D341Med (cell line): ENCODE measurements at regions not wholly inside any gene's neighbourhood (a gene's known extent, or its start where the extent isn't known, plus 50 kb on each side); places are given as distances from the start of the nearest gene placed in this dataset.
"Not testable (repeated sequence)": the region's sequence is repeated elsewhere in the genome, so short reads cannot be mapped to it uniquely, and the experiment has no call there.

Experiments
- DNase-seq: peaks from one replicate; pipeline ENCODE4 v3.0.0; 2012; ENCODE audit warnings: low spot score

- no peak for DNase-seq
Measured at GRCh38 chr2:53610260-53610659, 157.3 kb upstream of the CHAC2 start.

DNA sequence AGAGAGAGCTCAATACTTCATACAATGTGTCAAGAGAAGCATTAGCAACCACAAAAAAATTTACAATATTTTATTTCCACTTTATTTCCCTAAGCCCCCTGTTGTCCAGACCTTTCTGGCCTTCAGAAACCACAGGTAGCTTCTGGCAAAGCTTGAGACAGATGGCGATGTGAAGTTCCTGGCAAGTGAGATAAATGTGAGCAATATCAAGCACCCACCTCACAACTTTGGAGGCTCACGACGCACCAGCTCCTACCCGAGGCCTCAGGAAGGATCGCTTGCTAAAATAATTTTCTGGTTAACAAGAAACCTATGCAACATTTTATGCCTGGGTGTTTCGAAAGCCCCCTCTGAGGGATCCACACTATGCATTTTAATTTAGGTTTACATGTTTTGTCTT, 158.1 kb upstream of the CHAC2 start:
- DNase-seq: no peak

DNA sequence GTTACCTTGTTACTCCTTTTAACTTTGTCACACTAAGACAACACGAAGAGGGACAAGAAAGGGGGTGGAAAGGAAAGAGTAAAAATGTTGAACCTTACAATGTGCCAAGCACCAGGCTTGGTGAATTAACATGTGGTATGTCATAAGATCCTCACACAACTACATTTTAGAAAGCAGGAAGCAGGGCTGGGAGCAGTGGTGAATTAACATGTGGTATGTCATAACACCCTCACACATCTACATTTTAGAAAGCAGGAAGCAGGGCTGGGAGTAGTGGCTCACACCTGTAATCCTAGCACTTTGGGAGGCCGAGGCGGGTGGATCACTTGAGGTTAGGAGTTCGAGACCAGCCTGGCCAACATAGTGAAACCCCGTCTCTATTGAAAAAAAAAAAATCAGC, 159.3 kb upstream of the CHAC2 start:
- no peak for DNase-seq

DNA sequence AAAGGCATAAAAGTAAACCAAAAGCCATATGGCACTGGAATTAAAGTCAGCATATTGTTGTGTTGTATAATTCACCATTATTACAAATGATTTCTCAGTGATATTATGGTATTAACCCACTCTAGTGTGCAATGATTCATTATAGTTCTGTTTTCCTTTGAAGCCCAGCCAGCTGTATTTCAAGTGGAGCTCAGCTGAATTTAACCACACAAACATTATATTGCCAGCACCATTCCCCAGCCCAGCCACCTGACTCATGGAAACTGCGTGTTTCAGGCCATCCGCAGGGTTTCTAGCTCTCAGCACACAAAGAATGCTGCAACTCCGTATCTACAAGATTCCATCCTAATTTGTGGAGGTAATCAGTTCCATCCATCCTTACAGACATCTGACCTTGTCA, 166.8 kb upstream of the CHAC2 start:
- no peak for DNase-seq

GRCh38 chr2:53586733-53587612, 180.6 kb upstream of the CHAC2 start:
- DNase-seq: not testable (repeated sequence)

- no peak for DNase-seq
Measured at GRCh38 chr2:53584986-53585385, 182.6 kb upstream of the CHAC2 start.

DNA sequence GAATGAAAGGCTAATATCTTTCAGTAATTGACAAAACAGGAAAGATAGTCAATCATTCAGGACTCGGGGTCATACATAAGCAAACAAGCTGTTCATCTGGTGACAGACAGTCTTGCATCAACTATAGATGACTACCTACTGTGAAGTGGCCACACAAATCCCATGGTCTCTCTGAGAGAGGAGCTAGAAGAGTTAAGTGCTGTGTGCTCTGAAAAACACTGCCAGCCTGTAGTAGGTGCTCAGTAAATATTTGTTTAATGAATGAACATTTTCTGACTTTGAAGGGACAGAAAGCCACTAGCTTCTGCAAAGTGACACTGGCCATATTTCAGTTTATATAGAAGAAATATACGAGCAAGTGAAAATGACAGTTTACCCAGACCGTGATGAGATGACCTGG, 184.0 kb upstream of the CHAC2 start:
- DNase-seq: no peak

GRCh38 chr2:53582556-53582955, 185.0 kb upstream of the CHAC2 start:
- no peak for DNase-seq

GRCh38 chr2:53576166-53576565, 191.4 kb upstream of the CHAC2 start:
- DNase-seq: no peak

GRCh38 chr2:53575721-53576124, 191.9 kb upstream of the CHAC2 start:
- peak; percentile 50 for DNase-seq

DNA sequence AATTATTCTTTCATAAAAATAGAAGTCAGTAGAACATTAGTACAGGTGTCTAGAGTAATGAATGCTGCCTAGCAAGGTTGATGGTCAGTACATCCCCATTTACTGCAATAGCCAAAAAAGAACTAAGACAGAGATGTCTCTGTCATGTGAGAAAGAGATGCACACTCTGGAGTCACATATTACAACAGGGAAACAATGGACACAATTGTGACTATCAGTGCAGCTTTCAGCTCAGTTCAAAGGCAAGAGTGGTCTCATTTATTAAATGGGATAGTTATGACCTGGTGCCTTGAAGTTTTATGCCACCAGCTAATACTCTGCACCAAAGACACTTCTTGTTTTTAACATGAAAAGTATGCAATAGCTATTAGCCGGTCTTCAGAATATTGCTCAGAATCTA, 194.9 kb upstream of the CHAC2 start:
- no peak for DNase-seq

DNA sequence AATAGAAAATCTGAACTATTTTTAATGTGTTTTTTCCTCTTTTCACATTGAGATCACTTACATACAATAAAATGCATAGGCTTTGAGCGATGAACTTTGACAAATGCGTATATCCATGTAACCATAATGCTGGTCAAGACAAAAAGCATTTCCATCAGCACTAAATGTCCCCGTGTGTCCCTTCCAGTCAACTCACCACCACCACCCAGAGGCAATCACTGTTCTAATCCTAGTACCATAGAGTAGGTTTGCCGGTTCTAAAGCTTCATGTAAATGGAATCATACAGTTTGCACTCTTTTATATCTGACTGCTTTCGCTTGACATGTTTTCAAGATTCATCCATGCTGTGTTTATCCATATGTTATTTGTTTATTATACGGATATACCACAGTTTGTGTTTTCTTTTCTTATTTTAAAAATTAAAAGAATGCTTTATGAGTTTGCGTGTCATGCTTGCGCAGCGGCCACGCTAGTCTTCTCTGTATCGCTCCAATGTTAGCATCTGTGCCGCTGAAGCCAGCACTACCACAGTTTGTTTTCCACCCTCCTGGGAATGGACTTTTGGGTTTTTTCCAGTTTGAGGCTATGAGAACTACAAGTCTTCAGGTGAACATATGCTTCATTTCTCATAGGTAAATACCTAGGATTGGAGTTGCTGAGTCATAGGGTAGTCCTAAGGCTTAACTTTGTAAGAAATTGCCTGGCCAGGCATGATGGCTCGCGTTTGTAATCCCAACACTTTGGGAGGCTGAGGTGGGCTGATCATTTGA, 197.5 kb upstream of the CHAC2 start:
- DNase-seq: no peak

DNA sequence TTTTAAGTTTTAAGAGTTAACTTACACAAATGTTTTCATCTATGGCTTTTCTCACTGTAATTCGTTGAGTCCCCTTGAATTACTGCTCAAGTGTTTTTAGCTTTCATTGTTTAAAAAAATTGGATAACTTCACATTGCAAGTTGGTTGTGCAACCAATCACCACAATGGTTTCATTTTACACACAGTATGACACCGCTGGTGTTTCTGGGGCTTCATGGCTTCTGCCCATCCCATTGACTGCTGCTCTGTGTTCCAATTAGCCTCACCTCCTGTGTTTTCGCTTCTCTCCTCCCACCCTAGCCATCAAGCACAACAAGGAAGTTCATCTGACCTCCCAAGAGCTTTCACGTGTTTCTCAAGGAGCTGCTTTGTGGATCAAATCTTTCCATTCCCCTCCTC, 199.1 kb upstream of the CHAC2 start:
- DNase-seq: no peak

- DNase-seq: no peak
Measured at GRCh38 chr2:53567073-53567472, 200.5 kb upstream of the CHAC2 start.

GRCh38 chr2:53562407-53562806, 205.2 kb upstream of the CHAC2 start:
- no peak for DNase-seq

DNA sequence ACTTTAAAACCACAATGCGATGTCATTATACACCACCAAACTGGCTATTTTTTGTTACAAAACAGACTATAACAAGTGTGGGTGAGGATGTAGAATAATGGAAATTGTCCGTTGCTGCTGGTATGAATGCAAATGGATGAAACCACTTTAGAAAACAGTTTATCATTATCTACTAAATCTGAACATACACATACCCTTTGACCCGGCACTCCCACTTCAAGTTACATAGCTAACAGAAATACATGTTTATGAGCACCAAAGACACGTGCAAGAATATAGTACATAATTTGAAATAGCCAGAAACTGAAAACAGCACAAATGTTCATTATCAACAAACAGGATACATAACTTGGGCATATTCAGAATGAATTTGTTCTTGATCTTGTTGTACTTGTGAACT, 206.4 kb upstream of the CHAC2 start:
- DNase-seq: no peak

DNA sequence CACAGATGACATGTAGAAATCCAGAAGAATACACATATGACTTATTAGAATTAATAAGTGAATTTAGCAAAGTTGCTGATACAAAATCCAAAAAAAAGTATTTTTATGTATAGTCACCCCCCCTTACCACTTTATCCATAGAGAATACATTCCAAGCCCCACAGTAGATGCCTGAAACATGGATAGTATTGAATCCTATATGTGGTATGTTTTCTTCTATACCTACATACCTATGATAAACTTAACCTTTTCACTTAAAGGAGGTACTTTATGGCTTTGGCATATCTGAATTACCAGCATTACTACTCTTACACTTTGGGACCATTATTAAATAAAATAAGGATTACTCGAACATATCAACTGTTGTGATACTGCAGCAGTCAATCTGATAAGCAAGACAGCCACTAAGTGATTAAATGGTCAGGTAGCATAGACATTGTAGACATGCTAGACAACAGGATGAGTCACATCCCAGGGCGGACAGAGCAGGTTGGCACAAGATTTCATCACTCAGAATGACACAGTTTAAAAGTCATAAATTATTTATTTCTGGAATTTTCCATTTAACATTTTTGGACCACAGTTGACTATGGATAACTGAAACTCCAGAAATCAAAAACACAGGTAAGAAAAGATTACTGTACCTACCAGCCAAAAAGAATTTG, 208.2 kb upstream of the CHAC2 start:
- DNase-seq: no peak

- no peak for DNase-seq
Measured at GRCh38 chr2:53558867-53559266, 208.7 kb upstream of the CHAC2 start.

DNA sequence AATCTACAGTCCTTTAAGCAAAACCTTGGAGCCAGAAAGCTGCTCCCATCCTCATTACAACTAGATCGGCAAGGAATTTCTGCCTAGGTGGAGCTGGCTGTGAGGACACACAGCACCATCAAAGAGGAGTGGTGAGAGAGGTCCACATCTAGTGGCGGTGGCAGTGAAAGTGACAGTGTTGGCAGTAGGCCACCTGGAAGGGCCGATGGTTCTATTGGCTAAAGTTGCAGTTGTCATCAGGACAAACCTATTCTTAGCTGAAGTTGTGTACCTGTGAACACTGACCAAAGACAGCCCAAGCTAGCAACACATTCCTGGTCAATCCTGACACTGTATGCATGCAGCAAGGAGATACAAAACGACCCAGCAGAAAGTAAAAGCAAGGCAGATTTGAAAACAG, 218.1 kb upstream of the CHAC2 start:
- DNase-seq: no peak

DNA sequence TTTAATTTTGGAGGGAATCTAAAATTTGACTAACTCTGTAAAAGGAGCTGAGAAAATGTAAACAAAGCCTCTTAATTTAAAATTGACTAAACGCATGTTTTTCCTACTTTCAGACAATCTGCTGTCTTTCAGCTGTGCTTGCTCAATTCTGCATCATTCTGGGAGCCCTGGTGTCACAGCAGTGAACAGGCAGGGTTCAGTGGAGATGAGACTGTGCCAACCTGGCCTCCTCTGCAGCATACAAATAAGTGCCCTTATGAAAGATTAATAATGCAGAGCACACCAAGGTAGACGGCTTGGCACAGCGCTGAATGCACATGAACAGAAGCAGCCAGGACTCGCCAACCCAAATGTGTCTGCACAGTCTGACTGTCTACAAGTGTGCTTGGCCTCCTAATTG, 222.0 kb upstream of the CHAC2 start:
- no peak for DNase-seq

DNA sequence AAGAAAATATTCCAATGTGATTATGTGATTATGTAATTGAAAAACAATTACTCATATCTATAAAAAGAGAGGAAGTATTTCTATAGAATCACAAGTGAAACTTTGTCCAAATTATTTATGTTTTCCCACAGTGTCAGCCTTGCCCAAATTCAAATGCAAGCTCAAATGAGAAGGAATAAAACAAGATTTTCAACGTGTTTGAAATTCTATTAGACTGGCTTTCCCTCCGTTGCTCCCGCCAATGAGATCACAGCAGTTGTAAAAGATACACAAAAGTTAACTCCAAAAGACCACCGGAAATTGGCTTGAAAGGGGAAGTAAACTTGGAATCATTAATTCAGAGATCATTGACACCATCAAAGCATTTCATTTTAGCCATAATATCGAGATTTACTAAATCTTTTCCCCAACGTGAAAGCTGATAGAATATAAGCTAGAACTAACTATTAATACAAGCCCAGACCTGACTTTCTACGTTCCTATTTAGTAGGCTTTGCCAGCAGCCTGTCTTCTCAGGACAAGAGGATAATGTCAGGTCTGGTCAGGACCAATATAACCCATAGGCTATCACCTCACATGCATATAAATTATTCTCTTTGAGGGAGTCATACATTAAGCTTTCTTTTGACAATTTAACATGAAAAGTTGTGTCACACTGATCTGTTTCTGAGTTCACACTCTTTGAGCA, 222.6 kb upstream of the CHAC2 start:
- DNase-seq: no peak

- no peak for DNase-seq
Measured at GRCh38 chr2:53543083-53543482, 224.5 kb upstream of the CHAC2 start.
